ENCODE measurements at regions not wholly inside any gene's neighbourhood (a gene's known extent, or its start where the extent isn't known, plus 50 kb on each side); places are given as distances from the start of the nearest gene placed in this dataset.
A peak's percentile ranks its signal among the peaks of the same experiment; 100 is the strongest.

GRCh38 chr6:76381612-76382011 lies 309.1 kb upstream of the IMPG1 start:
- no peak for TF ChIP-seq POLR2AphosphoS5 (IDR thresholded peaks at IDR 0.05; ENCODE audit: low read depth, low read length)

DNA sequence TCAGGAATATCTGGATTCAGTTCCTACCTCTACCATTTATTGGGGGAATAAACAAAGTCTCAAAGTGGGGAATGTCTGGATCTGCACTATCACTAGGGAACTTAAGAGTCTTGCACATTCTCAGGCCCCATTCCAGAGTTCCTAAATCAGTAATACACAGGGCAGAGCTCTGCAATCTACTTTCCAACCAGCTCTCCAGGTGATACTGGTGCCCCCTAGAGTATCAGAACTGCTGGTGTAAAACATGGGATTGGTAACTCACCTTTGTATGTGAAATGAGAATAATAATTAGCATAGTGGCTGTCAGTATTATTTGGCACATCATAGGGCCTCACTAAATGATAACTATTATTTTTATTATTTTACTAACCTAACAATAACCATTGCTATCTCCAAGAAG lies 278.8 kb upstream of the IMPG1 start:
- no peak for TF ChIP-seq REST (IDR thresholded peaks at IDR 0.05; ENCODE audit: insufficient read depth in 1 of 2, low read depth in 2 of 2, low read length in 2 of 2)
- TF ChIP-seq FOXP2 (optimal IDR thresholded peaks at IDR 0.05; ENCODE audit: borderline replicate concordance, extremely low read depth, extremely low read length, insufficient read depth), result no peak

DNA sequence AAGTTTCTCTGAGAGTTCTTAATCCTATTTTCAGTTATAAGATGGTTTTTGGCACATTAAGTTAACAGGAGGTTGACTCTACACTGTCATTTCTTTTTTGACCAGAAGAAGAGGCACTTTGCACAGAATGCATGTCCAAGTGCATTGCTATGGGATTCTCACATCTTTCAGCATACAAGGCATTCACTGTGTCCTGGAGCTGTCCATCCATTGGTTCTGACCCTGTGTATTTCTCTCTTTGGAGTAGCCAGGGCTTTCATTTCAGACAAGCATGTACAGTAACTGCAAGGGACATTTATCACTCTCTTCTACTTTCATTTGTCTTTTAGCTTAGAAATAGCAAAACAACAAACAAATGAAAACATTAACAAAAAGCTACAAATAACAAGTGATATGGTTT lies 275.1 kb upstream of the IMPG1 start:
- TF ChIP-seq TAF1 (IDR thresholded peaks at IDR 0.05; ENCODE audit: borderline replicate concordance, insufficient read depth, low read length), result no peak
- TF ChIP-seq REST (IDR thresholded peaks at IDR 0.05; ENCODE audit: insufficient read depth in 1 of 2, low read depth in 2 of 2, low read length in 2 of 2), result peak; percentile 13 to 81; a peak in 2 of 4 replicates
- TF ChIP-seq FOXP2 (optimal IDR thresholded peaks at IDR 0.05; ENCODE audit: borderline replicate concordance, extremely low read depth, extremely low read length, insufficient read depth), result no peak
- no peak for TF ChIP-seq POLR2AphosphoS5 (IDR thresholded peaks at IDR 0.05; ENCODE audit: low read depth, low read length)
- no peak for TF ChIP-seq SIN3A (IDR thresholded peaks at IDR 0.05; ENCODE audit: borderline replicate concordance, insufficient read depth, low read length)

DNA sequence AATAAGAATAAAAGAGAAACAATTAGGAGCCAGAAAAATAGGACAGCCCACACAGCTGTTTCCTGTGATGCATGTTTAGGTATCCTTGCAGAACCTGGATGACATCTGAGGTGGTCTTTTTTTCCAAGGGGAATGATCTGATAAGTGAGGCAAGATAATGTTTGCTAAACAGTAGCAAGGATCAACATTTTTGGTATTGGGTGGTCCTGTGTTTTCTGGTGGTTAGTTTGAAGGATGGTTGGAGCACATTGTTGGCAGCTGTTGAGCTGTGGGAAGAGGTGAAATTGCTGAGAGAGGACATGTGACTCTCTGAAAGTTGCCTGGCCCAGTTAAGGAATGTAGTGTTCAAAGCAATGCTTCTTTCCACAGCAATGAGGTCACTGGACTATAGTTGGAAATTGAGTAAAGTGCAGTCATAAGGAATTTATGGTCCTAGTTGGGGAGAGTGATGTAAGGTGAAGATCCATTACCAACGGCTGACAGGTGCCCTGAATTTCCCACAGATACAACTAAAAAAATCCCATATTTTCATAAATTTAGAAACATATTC lies 270.2 kb upstream of the IMPG1 start:
- no peak for TF ChIP-seq POLR2AphosphoS5 (IDR thresholded peaks at IDR 0.05; ENCODE audit: low read depth, low read length)
- TF ChIP-seq SIN3A (IDR thresholded peaks at IDR 0.05; ENCODE audit: borderline replicate concordance, insufficient read depth, low read length), result no peak
- TF ChIP-seq TAF1 (IDR thresholded peaks at IDR 0.05; ENCODE audit: borderline replicate concordance, insufficient read depth, low read length), result no peak
- TF ChIP-seq FOXP2 (optimal IDR thresholded peaks at IDR 0.05; ENCODE audit: borderline replicate concordance, extremely low read depth, extremely low read length, insufficient read depth), result no peak
- TF ChIP-seq REST (IDR thresholded peaks at IDR 0.05; ENCODE audit: insufficient read depth in 1 of 2, low read depth in 2 of 2, low read length in 2 of 2), result no peak

DNA sequence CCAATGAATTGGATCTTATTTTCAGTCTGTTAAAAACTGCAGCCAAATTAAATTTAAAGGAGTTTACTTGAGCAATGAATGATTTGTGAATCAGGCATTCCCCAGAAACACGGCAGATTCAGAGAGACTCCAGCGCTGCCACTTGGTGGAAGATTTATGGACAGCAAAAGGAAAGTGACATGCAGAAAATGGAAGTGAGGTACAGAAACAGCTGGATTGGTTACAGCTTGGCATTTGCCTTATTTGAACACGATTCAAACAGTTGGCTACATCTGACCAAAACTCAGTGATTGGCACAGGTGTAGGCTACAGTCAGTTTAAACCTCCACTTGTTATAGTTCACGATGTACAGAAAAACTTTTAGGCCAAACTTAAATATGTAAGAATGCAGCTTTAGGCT lies 257.6 kb upstream of the IMPG1 start:
- no peak for TF ChIP-seq SIN3A (IDR thresholded peaks at IDR 0.05; ENCODE audit: borderline replicate concordance, insufficient read depth, low read length)
- no peak for TF ChIP-seq REST (IDR thresholded peaks at IDR 0.05; ENCODE audit: insufficient read depth in 1 of 2, low read depth in 2 of 2, low read length in 2 of 2)
- TF ChIP-seq FOXP2 (optimal IDR thresholded peaks at IDR 0.05; ENCODE audit: borderline replicate concordance, extremely low read depth, extremely low read length, insufficient read depth), result no peak
- TF ChIP-seq TAF1 (IDR thresholded peaks at IDR 0.05; ENCODE audit: borderline replicate concordance, insufficient read depth, low read length), result no peak
- TF ChIP-seq POLR2AphosphoS5 (IDR thresholded peaks at IDR 0.05; ENCODE audit: low read depth, low read length), result no peak

Measured in PFSK-1 (cell line).